NCI-H524 treated with DMSO at 0.1 percent for 48 hours (cell line): ENCODE measurements at regions not wholly inside any gene's neighbourhood (a gene's known extent, or its start where the extent isn't known, plus 50 kb on each side); places are given as distances from the start of the nearest gene placed in this dataset.
"Not testable (repeated sequence)": the region's sequence is repeated elsewhere in the genome, so short reads cannot be mapped to it uniquely, and the experiment has no call there.

ENCODE experiments used
- DNase-seq: peaks from one replicate; lab custom pipeline; 2025; lab: John Stamatoyannopoulos, UW

GRCh38 chr11:23563591-23563990 is 703.3 kb upstream of the CCDC179 start:
- no peak for DNase-seq

GRCh38 chr11:23564370-23564769 is 704.1 kb upstream of the CCDC179 start:
- no peak for DNase-seq

- DNase-seq, result no peak
These were observed 708.9 kb upstream of the CCDC179 start for GRCh38 chr11:23569134-23569533.

DNA sequence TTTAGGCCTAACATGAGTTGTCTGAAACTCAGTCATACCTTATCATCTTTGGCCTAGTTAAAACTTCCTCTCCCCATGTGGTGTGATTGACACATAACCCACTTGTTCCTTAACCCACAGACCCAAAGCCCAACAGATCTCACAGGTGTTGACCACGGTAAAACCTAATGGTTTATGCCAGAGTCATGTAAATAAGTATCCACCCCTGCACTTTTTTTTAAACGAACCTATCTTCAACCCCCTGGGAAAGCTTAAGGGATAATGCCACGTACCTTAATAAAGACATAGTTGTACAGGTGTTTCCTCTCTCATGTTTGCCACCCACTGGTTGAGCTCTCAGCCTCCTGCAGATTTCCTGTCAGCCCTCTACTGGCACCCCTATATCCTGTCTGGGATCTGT is 709.3 kb upstream of the CCDC179 start:
- no peak for DNase-seq

GRCh38 chr11:23570828-23571227 is 710.6 kb upstream of the CCDC179 start:
- DNase-seq, result no peak

DNA sequence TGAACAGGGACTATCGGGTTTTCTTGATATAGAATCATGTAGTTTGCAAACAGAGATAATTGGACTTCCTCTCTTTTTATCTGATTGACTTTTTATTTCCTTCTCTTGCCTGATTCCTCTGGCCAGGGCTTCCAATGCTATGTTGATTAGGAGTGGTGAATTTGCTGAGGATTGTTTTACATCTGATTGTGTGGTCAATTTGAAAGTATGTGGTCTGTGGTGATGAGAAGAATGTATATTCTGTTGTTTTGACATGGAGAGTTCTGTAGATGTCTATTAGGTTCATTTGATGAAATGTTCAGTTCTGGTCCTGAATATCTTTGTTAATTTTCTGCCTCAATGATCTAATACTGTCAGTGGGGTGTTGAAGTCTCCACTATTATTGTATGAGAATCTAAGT is 713.2 kb upstream of the CCDC179 start:
- DNase-seq, result no peak

GRCh38 chr11:23574149-23574548 is 713.9 kb upstream of the CCDC179 start:
- DNase-seq, result no peak

- DNase-seq, result no peak
These were observed 717.0 kb upstream of the CCDC179 start for GRCh38 chr11:23577296-23577695.

DNA sequence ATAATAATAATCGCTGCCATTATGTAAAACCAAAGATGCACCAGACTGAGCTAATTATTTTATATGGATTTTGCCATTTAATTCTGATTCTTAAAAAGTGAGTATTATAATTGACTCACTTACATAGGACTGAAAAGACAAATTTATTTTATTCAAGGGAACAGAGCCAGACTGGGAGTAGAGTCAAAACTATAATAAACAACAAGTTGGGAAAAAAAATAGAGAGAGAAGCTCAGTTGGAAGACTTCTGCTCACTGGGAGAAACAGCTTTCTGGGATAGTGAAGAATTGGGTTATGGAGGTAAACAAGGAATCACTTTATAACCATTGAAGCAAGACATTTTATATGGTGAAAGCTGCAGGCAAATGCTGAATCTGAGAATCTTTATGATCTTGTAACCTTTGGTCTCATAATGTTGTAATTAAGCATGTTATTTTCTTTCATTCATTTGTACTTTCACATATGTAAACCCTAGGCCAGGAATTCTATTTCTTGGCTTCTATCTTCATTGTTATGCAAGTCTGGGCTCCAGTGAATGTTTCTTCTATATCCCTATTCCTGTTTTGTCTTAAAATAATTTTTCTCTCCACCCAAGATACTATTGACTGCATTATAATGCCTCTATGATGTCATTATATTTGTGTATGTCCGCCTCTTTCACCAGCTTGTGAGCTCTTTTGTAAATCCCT is 725.3 kb upstream of the CCDC179 start:
- DNase-seq, result no peak

GRCh38 chr11:23586173-23586572 is 725.9 kb upstream of the CCDC179 start:
- DNase-seq, result no peak

DNA sequence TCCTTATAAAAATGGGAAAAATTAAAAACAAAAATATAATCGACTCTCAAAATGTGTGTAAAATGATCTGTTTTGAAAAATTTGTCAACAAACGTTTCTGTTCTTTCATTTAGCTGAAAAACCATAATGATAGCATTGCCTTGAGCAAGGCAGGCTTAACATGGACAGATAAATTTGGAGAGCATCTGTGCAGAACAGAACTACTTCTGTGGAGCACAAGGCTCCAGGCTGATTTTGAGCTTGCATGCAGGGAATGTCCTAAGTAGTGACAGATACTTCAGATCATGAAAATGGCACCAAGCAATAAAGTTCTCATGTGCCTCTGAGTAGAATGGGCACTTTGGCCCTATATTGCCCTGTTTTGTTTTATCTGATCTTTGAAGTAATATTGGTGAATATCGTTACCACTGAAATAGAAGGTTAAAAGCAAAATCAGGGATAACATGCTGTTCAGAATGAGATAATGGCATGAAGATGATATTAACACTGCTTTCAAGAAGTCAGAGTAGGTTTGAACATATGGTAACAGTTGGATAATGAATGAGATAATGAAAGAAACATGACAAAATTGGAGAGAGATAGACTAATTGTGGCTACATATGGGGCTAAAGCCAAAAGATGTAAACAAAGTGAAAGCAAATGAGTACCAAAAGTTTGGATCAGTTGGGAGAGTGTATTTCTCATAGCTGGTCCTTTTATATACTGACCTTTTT is 730.5 kb upstream of the CCDC179 start:
- DNase-seq, result no peak

DNA sequence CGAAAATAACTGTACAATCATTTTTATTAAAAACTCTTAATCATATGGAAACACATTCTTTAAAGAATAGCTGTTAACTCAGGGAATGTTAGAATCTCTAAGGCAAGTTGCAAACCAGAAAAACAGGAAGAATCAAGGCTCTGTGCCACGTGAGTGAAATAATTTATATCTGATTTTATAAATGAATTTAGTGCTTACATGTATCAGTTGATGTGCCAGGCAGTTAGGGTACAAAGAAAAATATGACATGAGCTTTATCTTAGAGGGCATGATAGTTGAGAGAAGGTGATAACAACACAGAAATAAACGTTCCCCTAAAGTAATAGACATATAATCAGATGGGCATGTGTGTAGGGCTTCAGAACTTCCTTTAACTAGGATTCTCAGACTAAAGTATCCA is 734.5 kb upstream of the CCDC179 start:
- DNase-seq, result no peak

DNA sequence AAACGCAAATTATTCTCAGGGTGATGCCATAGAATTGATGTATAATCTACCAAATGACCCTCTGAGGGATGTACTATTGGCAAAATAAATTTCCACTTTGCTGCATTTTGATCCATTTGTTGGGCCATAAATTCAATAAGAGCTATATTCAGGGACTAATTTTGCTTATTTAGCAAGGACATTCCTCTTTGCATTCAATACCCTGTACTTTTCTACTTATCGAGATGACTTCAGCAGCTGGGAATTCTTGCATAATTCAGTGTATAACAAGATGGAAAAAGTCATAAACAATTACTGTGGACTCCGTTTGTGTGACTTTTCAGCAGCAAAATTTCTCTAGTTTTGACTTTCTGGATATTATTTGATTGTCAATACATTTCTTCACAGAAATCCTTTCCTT is 744.7 kb upstream of the CCDC179 start:
- no peak for DNase-seq

GRCh38 chr11:23606191-23606590 is 745.9 kb upstream of the CCDC179 start:
- DNase-seq, result no peak

DNA sequence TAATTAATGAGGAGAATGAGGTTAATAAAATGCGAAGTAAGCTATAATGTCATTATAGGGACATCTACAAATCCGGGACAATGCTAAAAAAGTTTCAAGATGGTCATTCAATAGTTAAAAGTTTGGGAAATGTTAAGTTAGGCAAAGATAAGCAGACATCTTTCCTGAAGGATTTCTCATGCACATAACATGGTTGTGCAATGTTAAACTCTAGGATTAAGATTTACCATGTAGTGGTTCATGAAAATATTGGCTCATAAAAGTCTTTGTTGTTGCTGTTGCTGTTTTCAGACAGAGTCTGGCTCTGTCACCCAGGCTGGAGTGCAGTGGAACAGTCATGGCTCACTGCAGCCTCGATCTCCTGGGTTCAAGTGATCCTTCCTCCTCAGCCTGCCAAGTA is 751.5 kb upstream of the CCDC179 start:
- no peak for DNase-seq

DNA sequence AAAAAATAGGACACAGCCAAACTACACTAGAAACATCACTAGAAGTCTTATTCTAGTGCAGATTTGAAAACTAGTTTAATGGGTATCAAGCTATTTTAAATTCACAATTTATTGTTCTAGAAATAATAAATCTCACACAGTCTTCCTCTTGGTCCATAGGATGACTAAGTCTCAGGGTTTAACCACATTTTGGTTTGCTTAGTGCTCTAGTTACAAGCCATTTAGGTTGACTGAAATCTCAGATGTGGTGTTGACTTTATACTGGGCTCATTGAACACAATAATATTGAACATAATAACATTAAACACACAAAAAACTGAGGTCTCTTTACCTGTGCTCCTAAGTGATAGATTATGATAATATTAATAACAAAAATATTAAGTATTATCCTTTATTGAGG is 760.3 kb upstream of the CCDC179 start:
- DNase-seq, result no peak

GRCh38 chr11:23632293-23632692 is 772.0 kb upstream of the CCDC179 start:
- DNase-seq, result no peak

- DNase-seq, result no peak
These were observed 784.2 kb upstream of the CCDC179 start for GRCh38 chr11:23644443-23644842.

DNA sequence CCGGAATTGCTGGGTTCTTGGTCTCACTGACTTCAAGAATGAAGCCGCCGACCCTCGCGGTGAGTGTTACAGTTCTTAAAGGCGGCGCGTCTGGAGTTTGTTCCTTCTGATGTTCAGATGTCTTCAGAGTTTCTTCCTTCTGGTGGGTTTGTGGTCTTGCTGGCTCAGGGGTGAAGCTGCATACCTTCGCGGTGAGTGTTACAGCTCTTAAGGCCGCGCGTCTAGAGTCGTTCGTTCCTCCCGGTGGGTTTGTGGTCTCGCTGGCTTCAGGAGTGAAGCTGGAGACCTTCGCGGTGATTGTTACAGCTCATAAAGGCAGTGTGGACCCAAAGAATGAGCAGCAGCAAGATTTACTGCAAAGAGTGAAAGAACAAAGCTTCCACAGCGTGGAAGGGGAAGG is 792.1 kb upstream of the CCDC179 start:
- DNase-seq, result not testable (repeated sequence)

GRCh38 chr11:23653071-23653675 is 792.9 kb upstream of the CCDC179 start:
- no peak for DNase-seq

- no peak for DNase-seq
These were observed 808.0 kb upstream of the CCDC179 start for GRCh38 chr11:23668324-23668723.

DNA sequence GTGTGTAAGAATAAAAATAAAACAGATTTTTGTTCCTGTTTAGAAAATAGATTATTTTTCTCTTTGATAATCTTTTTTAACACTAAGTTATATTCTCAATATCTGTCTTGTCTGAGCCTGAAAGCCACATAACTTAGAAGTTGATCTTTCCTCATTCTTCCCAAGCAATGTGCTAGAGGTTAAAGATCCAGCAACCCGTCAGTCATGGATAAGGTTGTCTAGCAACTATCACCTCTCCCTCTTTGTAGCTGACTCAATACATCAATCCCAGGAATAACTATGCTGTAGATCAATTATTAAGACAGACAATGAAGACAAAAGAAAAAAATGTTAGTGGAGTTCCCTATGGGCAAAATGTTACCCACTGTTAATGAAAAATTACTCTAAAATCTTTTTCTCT is 813.1 kb upstream of the CCDC179 start:
- no peak for DNase-seq

- DNase-seq, result no peak
These were observed 814.6 kb upstream of the CCDC179 start for GRCh38 chr11:23674866-23675265.
